ENCODE measurements at regions not wholly inside any gene's neighbourhood (a gene's known extent, or its start where the extent isn't known, plus 50 kb on each side); places are given as distances from the start of the nearest gene placed in this dataset.

- Histone ChIP-seq H3K27me3 (ENCODE audit: control insufficient read depth, insufficient read depth, low read length, poor library complexity, severe bottlenecking) (no peaks in the 10 kb centered on the region), H3K9ac (ENCODE audit: extremely low read depth, low read length, poor library complexity, severe bottlenecking) (no peak overlapping the region), H3K27ac (ENCODE audit: low read depth, low read length) (peak overlapping the region; percentile 35), H3K9me3 (ENCODE audit: control insufficient read depth, low read length) (peaks cover 6% of the 10 kb centered on the region), H3K36me3 (ENCODE audit: control insufficient read depth, insufficient read depth, low read length) (no peaks in the 10 kb centered on the region), H3K4me3 (ENCODE audit: low read length) (no peak overlapping the region), H3K4me1 (ENCODE audit: control insufficient read depth, insufficient read depth, low read length) (peaks cover 12% of the 10 kb centered on the region)
- no peak for DNase-seq
- peaks cover 15% of the 10 kb centered on the region for H3K9me3 Mint-ChIP-seq
- H3K4me1 Mint-ChIP-seq: peaks cover 19% of the 10 kb centered on the region
- 89 to 95% methylated on average over 9 to 16 of the region's 16 CpGs for WGBS, 2 experiments (ENCODE audit: insufficient coverage in 1 of 2, insufficient read length in 1 of 2)
- no peak overlapping the region for H3K4me3 Mint-ChIP-seq
- no peaks in the 10 kb centered on the region for H3K36me3 Mint-ChIP-seq (ENCODE audit: low read depth)
- no peak overlapping the region for H3K27ac Mint-ChIP-seq
- H3K27me3 Mint-ChIP-seq (ENCODE audit: insufficient read depth): no peaks in the 10 kb centered on the region
- TF ChIP-seq CTCF (conservative IDR thresholded peaks at IDR 0.05): no peak
Observed at GRCh38 chr6:2579241-2579761, 171.4 kb downstream of the MYLK4 start.

- Histone ChIP-seq H3K4me3 (ENCODE audit: low read length) (no peak overlapping the region), H3K4me1 (ENCODE audit: control insufficient read depth, insufficient read depth, low read length) (peaks cover 12% of the 10 kb centered on the region), H3K9ac (ENCODE audit: extremely low read depth, low read length, poor library complexity, severe bottlenecking) (no peak overlapping the region), H3K36me3 (ENCODE audit: control insufficient read depth, insufficient read depth, low read length) (no peaks in the 10 kb centered on the region), H3K27me3 (ENCODE audit: control insufficient read depth, insufficient read depth, low read length, poor library complexity, severe bottlenecking) (no peaks in the 10 kb centered on the region), H3K9me3 (ENCODE audit: control insufficient read depth, low read length) (peaks cover 5% of the 10 kb centered on the region), H3K27ac (ENCODE audit: low read depth, low read length) (no peak overlapping the region)
- Mint-ChIP-seq H3K4me1 (peaks cover 19% of the 10 kb centered on the region), H3K36me3 (ENCODE audit: low read depth) (no peaks in the 10 kb centered on the region), H3K4me3 (no peak overlapping the region), H3K9me3 (peaks cover 11% of the 10 kb centered on the region), H3K27ac (no peak overlapping the region), H3K27me3 (ENCODE audit: insufficient read depth) (no peaks in the 10 kb centered on the region)
- no peak for DNase-seq
- WGBS, 2 experiments (ENCODE audit: insufficient coverage in 1 of 2, insufficient read length in 1 of 2): 93 to 100% methylated on average over 1 to 2 of the region's 2 CpGs
- TF ChIP-seq CTCF (conservative IDR thresholded peaks at IDR 0.05): no peak
Observed at GRCh38 chr6:2578767-2579166, 172.0 kb downstream of the MYLK4 start.

GRCh38 chr6:2576499-2576898 is 174.2 kb downstream of the MYLK4 start:
- Mint-ChIP-seq H3K27me3 (ENCODE audit: insufficient read depth) (no peaks in the 10 kb centered on the region), H3K9me3 (peaks cover 15% of the 10 kb centered on the region), H3K36me3 (ENCODE audit: low read depth) (no peaks in the 10 kb centered on the region), H3K4me1 (peaks cover 10% of the 10 kb centered on the region), H3K4me3 (no peak overlapping the region), H3K27ac (no peak overlapping the region)
- Histone ChIP-seq H3K4me3 (ENCODE audit: low read length) (no peak overlapping the region), H3K27ac (ENCODE audit: low read depth, low read length) (no peak overlapping the region), H3K4me1 (ENCODE audit: control insufficient read depth, insufficient read depth, low read length) (peaks cover 6% of the 10 kb centered on the region), H3K9ac (ENCODE audit: extremely low read depth, low read length, poor library complexity, severe bottlenecking) (no peak overlapping the region), H3K36me3 (ENCODE audit: control insufficient read depth, insufficient read depth, low read length) (no peaks in the 10 kb centered on the region), H3K27me3 (ENCODE audit: control insufficient read depth, insufficient read depth, low read length, poor library complexity, severe bottlenecking) (no peaks in the 10 kb centered on the region), H3K9me3 (ENCODE audit: control insufficient read depth, low read length) (peaks cover 7% of the 10 kb centered on the region)
- DNase-seq: no peak
- no peak for TF ChIP-seq CTCF (conservative IDR thresholded peaks at IDR 0.05)
- 95% methylated on average over 3 of the region's 3 CpGs; no CpG with 5 or more reads in 1 of the 2 experiments for WGBS, 2 experiments (ENCODE audit: insufficient coverage in 1 of 2, insufficient read length in 1 of 2)

Data from endodermal cell (in vitro differentiated cells).